ENCODE measurements at regions not wholly inside any gene's neighbourhood (a gene's known extent, or its start where the extent isn't known, plus 50 kb on each side); places are given as distances from the start of the nearest gene placed in this dataset.

DNA sequence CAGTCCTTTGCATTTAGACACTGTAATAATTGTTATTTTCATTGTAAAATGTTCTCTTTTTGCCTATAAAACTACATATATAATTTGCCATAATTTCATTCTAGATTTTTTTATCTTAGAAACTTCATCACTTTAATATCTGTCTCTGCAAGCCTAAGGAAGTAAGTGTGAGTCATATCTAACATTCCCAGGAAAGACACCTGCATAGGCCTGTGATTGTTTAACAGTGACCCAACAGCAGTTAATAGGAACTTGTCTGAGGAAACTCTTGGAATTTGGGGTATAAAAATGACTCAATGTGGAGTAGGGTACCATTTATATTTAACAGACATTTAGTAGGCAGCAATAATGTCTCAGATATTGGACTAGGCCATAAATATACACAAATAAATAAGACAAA, 229.2 kb upstream of the FAM174A start:
- no peaks in the 10 kb centered on the region for H3K9me3 ChIP-seq (ENCODE audit: control insufficient read depth, insufficient read depth, low read length)
- no peaks in the 10 kb centered on the region for H3K36me3 ChIP-seq (ENCODE audit: control insufficient read depth, insufficient read depth, low read length)
- no peak overlapping the region for H3K27ac ChIP-seq (ENCODE audit: low read depth, low read length)
- H3K4me1 ChIP-seq (ENCODE audit: control insufficient read depth, insufficient read depth, low read length), result no peaks in the 10 kb centered on the region
- H3K27me3 ChIP-seq (ENCODE audit: control insufficient read depth, insufficient read depth, low read length), result no peaks in the 10 kb centered on the region
- H3K9ac ChIP-seq (ENCODE audit: low read depth, low read length), result no peak overlapping the region
- H3K4me3 ChIP-seq (ENCODE audit: low read depth, low read length), result no peak overlapping the region

DNA sequence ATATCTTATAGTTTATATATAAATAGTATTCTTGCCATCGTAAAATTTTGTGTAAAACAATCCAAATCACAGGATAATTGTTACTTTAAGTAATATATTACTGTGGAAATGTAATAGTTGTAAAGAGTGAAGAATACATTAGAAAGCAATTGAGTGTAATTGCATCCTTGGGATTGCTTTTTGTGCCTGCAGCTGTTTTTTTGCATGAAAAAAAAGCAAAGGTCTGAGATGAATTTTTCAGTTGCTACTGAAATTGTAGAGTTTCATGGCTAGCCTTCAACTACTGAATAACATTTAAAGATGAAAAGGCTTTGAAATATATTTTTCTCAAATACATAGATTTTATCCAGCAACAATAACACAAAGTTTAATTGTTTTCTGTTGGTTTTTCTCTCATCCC, 232.0 kb upstream of the FAM174A start:
- Histone ChIP-seq H3K9ac (ENCODE audit: low read depth, low read length) (no peak overlapping the region), H3K4me1 (ENCODE audit: control insufficient read depth, insufficient read depth, low read length) (no peaks in the 10 kb centered on the region), H3K9me3 (ENCODE audit: control insufficient read depth, insufficient read depth, low read length) (no peaks in the 10 kb centered on the region), H3K4me3 (ENCODE audit: low read depth, low read length) (no peak overlapping the region), H3K27me3 (ENCODE audit: control insufficient read depth, insufficient read depth, low read length) (no peaks in the 10 kb centered on the region), H3K27ac (ENCODE audit: low read depth, low read length) (no peak overlapping the region), H3K36me3 (ENCODE audit: control insufficient read depth, insufficient read depth, low read length) (no peaks in the 10 kb centered on the region)

DNA sequence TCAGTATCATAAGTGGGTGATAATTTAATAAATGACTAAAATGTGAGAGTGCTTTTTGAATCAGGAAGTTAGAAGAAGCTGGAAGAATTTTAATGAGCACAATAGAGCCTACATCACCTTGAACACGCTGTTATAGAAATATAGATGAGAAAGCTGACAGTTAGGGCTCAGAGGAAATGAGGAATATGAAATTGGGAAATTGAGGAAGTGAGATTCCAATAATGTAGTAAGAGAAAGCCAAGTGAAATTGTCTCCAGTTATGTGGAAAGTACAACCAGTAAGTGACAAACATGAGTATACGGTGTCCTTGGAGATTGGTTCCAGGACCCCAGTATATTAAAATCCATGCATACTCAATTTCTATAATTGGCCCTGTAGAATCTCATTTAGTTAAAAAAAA, 235.9 kb upstream of the FAM174A start:
- H3K36me3 ChIP-seq (ENCODE audit: control insufficient read depth, insufficient read depth, low read length), result no peaks in the 10 kb centered on the region
- no peak overlapping the region for H3K27ac ChIP-seq (ENCODE audit: low read depth, low read length)

DNA sequence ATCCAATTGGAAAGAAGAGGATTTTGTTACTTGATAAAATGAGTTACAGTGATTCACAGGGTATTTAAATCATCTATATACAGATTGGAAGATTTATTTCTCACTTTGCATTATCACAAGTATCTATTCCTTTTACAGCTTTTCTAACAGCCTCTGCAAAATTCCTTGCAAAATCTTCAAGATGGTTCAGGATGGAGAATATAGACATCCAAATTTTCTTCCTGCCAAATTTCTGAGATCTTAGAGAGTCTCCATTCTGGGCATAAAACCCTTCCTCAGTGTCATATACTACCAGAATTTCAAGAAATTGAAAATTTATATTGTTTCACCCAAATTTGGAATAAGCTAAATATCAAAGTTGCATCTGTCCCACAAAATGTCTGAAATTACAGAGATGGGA, 259.1 kb upstream of the FAM174A start:
- no peaks in the 10 kb centered on the region for H3K9me3 ChIP-seq (ENCODE audit: control insufficient read depth, insufficient read depth, low read length)
- H3K27me3 ChIP-seq (ENCODE audit: control insufficient read depth, insufficient read depth, low read length), result no peaks in the 10 kb centered on the region
- H3K9ac ChIP-seq (ENCODE audit: low read depth, low read length), result no peak overlapping the region
- no peaks in the 10 kb centered on the region for H3K36me3 ChIP-seq (ENCODE audit: control insufficient read depth, insufficient read depth, low read length)
- no peak overlapping the region for H3K27ac ChIP-seq (ENCODE audit: low read depth, low read length)
- no peaks in the 10 kb centered on the region for H3K4me1 ChIP-seq (ENCODE audit: control insufficient read depth, insufficient read depth, low read length)
- H3K4me3 ChIP-seq (ENCODE audit: low read depth, low read length), result no peak overlapping the region

More for the DNA sequence above, 235.9 kb upstream of the FAM174A start:
- H3K9ac ChIP-seq (ENCODE audit: low read depth, low read length), result no peak overlapping the region
- no peaks in the 10 kb centered on the region for H3K27me3 ChIP-seq (ENCODE audit: control insufficient read depth, insufficient read depth, low read length)
- H3K4me1 ChIP-seq (ENCODE audit: control insufficient read depth, insufficient read depth, low read length), result no peaks in the 10 kb centered on the region
- no peaks in the 10 kb centered on the region for H3K9me3 ChIP-seq (ENCODE audit: control insufficient read depth, insufficient read depth, low read length)
- no peak overlapping the region for H3K4me3 ChIP-seq (ENCODE audit: low read depth, low read length)

DNA sequence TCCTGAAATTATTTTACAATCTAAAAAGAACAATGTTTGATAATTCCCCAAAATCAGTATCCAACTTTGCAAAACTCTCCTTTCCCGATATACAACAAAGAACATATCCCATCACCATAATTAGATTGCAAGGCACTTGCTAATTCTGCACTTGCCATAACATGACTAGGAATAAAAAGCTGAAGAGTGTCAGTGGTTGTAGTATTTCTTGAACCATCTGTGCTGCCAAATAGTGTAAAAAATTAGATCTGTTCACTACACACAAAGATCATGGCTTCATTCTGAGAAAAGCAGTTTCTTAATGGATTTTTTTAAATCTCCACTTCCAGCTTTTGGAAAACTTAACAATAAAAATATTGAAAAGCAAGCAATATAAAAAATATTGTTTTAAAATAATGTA, 259.5 kb upstream of the FAM174A start:
- no peaks in the 10 kb centered on the region for H3K4me1 ChIP-seq (ENCODE audit: control insufficient read depth, insufficient read depth, low read length)
- no peaks in the 10 kb centered on the region for H3K9me3 ChIP-seq (ENCODE audit: control insufficient read depth, insufficient read depth, low read length)
- no peak overlapping the region for H3K27ac ChIP-seq (ENCODE audit: low read depth, low read length)
- no peaks in the 10 kb centered on the region for H3K27me3 ChIP-seq (ENCODE audit: control insufficient read depth, insufficient read depth, low read length)
- no peak overlapping the region for H3K9ac ChIP-seq (ENCODE audit: low read depth, low read length)
- H3K36me3 ChIP-seq (ENCODE audit: control insufficient read depth, insufficient read depth, low read length), result no peaks in the 10 kb centered on the region
- H3K4me3 ChIP-seq (ENCODE audit: low read depth, low read length), result no peak overlapping the region

DNA sequence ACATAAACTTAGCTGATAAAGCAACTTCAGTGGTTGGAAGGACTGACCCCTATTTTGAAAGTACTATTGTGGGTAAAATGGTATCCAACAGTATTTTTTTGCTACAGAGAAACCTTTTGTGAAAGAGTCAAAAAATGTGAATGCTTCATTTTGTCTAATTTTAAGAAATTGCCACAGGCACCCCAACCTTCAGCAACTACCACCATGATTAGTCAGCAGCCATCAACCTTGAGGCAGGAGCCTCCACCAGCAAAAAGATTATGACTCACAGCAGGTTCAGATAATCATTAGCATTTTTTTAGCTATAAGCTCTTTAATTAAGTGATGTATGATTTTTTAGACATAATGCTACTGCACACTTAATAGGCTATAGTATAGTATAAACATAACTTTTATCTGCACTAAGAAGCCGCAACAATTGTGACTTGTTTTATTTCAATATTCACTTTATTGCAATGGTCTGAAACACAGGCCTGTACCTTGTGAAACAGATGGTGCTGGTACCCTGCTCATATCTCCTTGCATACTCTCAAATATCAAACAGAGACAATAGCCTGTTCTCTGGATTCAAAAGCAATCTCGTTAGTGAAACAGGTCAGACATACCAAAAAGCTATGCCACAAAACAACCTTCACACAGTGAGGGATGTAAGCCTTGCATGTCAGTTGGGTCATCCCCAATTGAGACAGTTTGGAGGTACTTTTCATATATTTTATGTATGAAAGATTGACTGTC, 261.2 kb upstream of the FAM174A start:
- no peaks in the 10 kb centered on the region for H3K36me3 ChIP-seq (ENCODE audit: control insufficient read depth, insufficient read depth, low read length)
- H3K4me1 ChIP-seq (ENCODE audit: control insufficient read depth, insufficient read depth, low read length), result no peaks in the 10 kb centered on the region
- no peaks in the 10 kb centered on the region for H3K9me3 ChIP-seq (ENCODE audit: control insufficient read depth, insufficient read depth, low read length)
- no peak overlapping the region for H3K27ac ChIP-seq (ENCODE audit: low read depth, low read length)
- no peaks in the 10 kb centered on the region for H3K27me3 ChIP-seq (ENCODE audit: control insufficient read depth, insufficient read depth, low read length)
- no peak overlapping the region for H3K4me3 ChIP-seq (ENCODE audit: low read depth, low read length)
- H3K9ac ChIP-seq (ENCODE audit: low read depth, low read length), result no peak overlapping the region

DNA sequence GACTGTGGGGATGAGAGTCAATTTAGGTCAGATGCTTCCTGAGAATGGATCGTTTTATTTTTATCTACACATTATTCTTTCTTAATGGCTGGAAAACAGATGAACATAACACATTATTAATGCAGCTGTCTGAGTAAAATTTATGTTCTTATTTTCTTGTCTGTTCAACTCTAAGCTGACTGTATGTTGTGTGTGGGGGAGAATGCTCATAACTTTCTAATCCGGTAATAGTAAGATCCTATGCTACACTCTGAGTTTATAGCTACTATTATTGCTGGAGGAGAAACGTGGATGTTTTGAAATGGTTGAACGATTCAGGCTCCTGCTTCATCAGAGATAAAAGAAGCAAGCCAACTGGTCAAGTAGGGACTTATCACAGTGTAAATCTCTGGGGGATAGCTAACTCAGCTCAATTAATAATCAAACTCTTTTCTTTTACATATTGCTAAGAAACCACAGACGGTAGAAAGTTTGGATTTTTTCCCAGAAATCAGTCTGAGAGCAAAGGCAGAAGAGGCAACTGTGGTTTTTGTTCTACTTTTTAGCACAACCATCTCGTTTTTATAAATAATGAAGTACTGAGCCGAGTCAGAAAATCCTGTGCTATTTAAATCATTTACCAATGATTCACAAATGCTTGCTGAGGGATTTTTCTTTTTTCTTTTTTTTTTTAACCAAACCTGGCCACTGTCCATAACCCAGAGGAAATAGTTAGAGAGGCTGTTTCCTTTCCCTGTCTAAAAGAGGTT, 265.0 kb upstream of the FAM174A start:
- Histone ChIP-seq H3K9me3 (ENCODE audit: control insufficient read depth, insufficient read depth, low read length) (no peaks in the 10 kb centered on the region), H3K36me3 (ENCODE audit: control insufficient read depth, insufficient read depth, low read length) (no peaks in the 10 kb centered on the region), H3K27me3 (ENCODE audit: control insufficient read depth, insufficient read depth, low read length) (no peaks in the 10 kb centered on the region), H3K4me1 (ENCODE audit: control insufficient read depth, insufficient read depth, low read length) (no peaks in the 10 kb centered on the region), H3K4me3 (ENCODE audit: low read depth, low read length) (no peak overlapping the region), H3K27ac (ENCODE audit: low read depth, low read length) (no peak overlapping the region), H3K9ac (ENCODE audit: low read depth, low read length) (no peak overlapping the region)

DNA sequence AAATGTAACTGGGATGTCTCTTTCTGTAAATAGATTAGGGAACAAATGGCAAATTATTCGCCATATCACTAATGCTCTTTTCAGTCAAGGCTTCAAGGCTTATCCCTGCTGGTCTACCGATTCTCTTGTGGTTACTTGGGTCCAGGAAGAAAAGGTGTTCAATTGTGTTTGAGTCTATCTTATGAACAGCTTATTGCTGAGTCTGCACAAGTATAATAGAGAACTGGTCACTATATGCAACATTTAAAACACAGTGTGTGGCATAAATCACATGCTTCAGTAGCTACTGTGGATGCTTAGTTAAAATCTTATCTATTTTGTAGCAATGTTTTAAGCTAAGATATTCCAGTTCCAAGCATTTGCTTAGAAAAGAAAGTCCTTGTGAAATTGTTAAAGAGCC, 274.2 kb upstream of the FAM174A start:
- no peaks in the 10 kb centered on the region for H3K4me1 ChIP-seq (ENCODE audit: control insufficient read depth, insufficient read depth, low read length)
- H3K9me3 ChIP-seq (ENCODE audit: control insufficient read depth, insufficient read depth, low read length), result no peaks in the 10 kb centered on the region
- H3K27me3 ChIP-seq (ENCODE audit: control insufficient read depth, insufficient read depth, low read length), result no peaks in the 10 kb centered on the region
- no peak overlapping the region for H3K9ac ChIP-seq (ENCODE audit: low read depth, low read length)
- H3K4me3 ChIP-seq (ENCODE audit: low read depth, low read length), result no peak overlapping the region
- no peak overlapping the region for H3K27ac ChIP-seq (ENCODE audit: low read depth, low read length)
- no peaks in the 10 kb centered on the region for H3K36me3 ChIP-seq (ENCODE audit: control insufficient read depth, insufficient read depth, low read length)

DNA sequence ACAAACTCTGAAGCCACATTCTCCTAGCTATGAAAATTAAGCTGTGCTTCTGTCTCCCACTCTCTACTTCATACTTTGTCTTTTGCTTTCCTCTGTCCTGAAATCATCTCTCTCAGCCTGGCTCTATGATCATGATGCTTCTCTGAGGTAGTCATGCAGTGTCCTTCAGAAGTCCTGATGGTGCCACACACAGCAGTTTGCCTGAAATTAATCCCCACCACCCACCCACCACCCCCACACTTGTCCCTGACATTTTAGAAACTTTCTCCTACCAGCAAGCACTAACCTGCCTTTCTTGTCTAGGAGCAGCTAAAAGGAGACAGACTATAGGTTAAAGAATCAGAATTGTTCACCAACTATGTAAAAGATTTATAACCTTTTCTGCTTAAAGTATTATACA, 282.2 kb upstream of the FAM174A start:
- Histone ChIP-seq H3K27me3 (ENCODE audit: control insufficient read depth, insufficient read depth, low read length) (no peaks in the 10 kb centered on the region), H3K9me3 (ENCODE audit: control insufficient read depth, insufficient read depth, low read length) (no peaks in the 10 kb centered on the region), H3K4me3 (ENCODE audit: low read depth, low read length) (no peak overlapping the region), H3K27ac (ENCODE audit: low read depth, low read length) (no peak overlapping the region), H3K36me3 (ENCODE audit: control insufficient read depth, insufficient read depth, low read length) (no peaks in the 10 kb centered on the region), H3K4me1 (ENCODE audit: control insufficient read depth, insufficient read depth, low read length) (no peaks in the 10 kb centered on the region), H3K9ac (ENCODE audit: low read depth, low read length) (no peak overlapping the region)

DNA sequence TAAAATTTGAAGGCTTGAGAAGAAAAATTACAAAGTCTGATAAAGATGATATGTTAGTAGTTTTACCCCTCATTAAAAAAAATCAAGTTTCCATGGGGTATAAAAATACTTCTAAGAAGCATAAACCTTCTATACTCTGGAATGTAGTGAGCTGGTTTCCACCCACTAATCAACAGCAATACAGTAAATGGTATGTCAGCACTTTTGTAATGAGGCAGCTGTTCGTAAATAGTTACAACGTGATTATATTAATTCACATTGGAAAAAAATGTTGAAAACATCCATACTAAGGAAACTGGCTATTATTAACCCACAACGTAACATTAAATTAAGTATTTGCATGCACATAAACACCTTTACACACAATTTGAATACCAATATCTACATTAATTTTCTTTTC, 283.1 kb upstream of the FAM174A start:
- Histone ChIP-seq H3K27ac (ENCODE audit: low read depth, low read length) (no peak overlapping the region), H3K36me3 (ENCODE audit: control insufficient read depth, insufficient read depth, low read length) (no peaks in the 10 kb centered on the region), H3K27me3 (ENCODE audit: control insufficient read depth, insufficient read depth, low read length) (no peaks in the 10 kb centered on the region), H3K4me1 (ENCODE audit: control insufficient read depth, insufficient read depth, low read length) (no peaks in the 10 kb centered on the region), H3K9me3 (ENCODE audit: control insufficient read depth, insufficient read depth, low read length) (no peaks in the 10 kb centered on the region), H3K4me3 (ENCODE audit: low read depth, low read length) (no peak overlapping the region), H3K9ac (ENCODE audit: low read depth, low read length) (no peak overlapping the region)

DNA sequence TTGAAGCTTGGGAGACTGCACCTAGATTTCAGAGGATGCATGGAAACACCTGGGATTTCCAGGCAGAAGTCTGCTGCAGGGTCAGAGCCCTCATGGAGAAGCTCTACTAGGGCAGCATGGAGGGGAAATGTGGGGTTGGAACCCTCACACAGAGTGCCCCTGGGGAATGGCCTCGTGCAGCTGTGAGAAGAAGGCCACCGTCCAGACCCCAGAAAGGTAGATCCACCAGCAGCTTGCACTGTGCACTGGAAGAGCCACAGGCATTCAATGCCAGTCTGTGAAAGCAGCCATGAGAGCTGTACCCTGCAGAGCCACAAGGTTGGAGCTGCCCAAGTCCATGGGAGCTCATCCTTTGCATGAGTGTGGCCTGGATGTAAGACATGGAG, 285.3 kb upstream of the FAM174A start:
- no peak overlapping the region for H3K27ac ChIP-seq (ENCODE audit: low read depth, low read length)
- H3K9me3 ChIP-seq (ENCODE audit: control insufficient read depth, insufficient read depth, low read length), result no peaks in the 10 kb centered on the region
- H3K4me1 ChIP-seq (ENCODE audit: control insufficient read depth, insufficient read depth, low read length), result no peaks in the 10 kb centered on the region
- no peaks in the 10 kb centered on the region for H3K27me3 ChIP-seq (ENCODE audit: control insufficient read depth, insufficient read depth, low read length)
- no peak overlapping the region for H3K9ac ChIP-seq (ENCODE audit: low read depth, low read length)
- H3K4me3 ChIP-seq (ENCODE audit: low read depth, low read length), result no peak overlapping the region
- no peaks in the 10 kb centered on the region for H3K36me3 ChIP-seq (ENCODE audit: control insufficient read depth, insufficient read depth, low read length)

All from HUES48 (cell line).